Subcutaneous abdominal adipose tissue (tissue), 5 donors: ENCODE measurements at regions not wholly inside any gene's neighbourhood (a gene's known extent, or its start where the extent isn't known, plus 50 kb on each side); places are given as distances from the start of the nearest gene placed in this dataset.

ENCODE experiments used
- H3K27ac ChIP-seq: one replicate; pipeline ENCODE4 v1.7.0; 2013; ENCODE audit warnings: low read depth, mild to moderate bottlenecking, inconsistent platforms, low read length, moderate library complexity
- H3K27me3 ChIP-seq, 5 donors: one replicate each; pipeline ENCODE4 v1.7.0; 2013; ENCODE audit warnings: low read length in 5 of 5, inconsistent platforms in 1 of 5; ENCODE audit not compliant: control insufficient read depth in 5 of 5, insufficient read depth in 4 of 5
- H3K36me3 ChIP-seq, 5 donors: one replicate each; pipeline ENCODE4 v1.7.0; 2013; ENCODE audit warnings: low read length in 5 of 5; ENCODE audit not compliant: control insufficient read depth in 5 of 5, insufficient read depth in 5 of 5
- H3K4me1 ChIP-seq, 5 donors: one replicate each; pipeline ENCODE4 v1.7.0; 2013; ENCODE audit warnings: low read length in 5 of 5, mild to moderate bottlenecking in 3 of 5, moderate library complexity in 1 of 5; ENCODE audit not compliant: control insufficient read depth in 5 of 5, insufficient read depth in 5 of 5
- H3K4me3 ChIP-seq, 5 donors: one replicate each; pipeline ENCODE4 v1.7.0; 2013; ENCODE audit warnings: low read length in 5 of 5, low read depth in 1 of 5
- H3K9ac ChIP-seq, 5 donors: one replicate each; pipeline ENCODE4 v1.7.0; 2013; ENCODE audit warnings: low read length in 5 of 5, mild to moderate bottlenecking in 4 of 5, moderate library complexity in 3 of 5
- H3K9me3 ChIP-seq, 5 donors: one replicate each; pipeline ENCODE4 v1.7.0; 2013; ENCODE audit warnings: low read length in 5 of 5; ENCODE audit not compliant: control insufficient read depth in 5 of 5
- donor health status: healthy.
- donor health status: healthy.
- donor health status: healthy.
- donor health status: healthy.
- donor health status: healthy.

GRCh38 chr6:137683916-137684315, 183.1 kb upstream of the TNFAIP3 start:
- Histone ChIP-seq H3K4me3 (no peak overlapping the region), H3K27ac (no peak overlapping the region), H3K4me1 (no peaks in the 10 kb centered on the region), H3K36me3 (no peaks in the 10 kb centered on the region), H3K9me3 (no peaks in the 10 kb centered on the region), H3K27me3 (no peaks in the 10 kb centered on the region), H3K9ac (no peak overlapping the region)

- H3K27ac ChIP-seq, result no peak overlapping the region
- no peak overlapping the region for H3K4me3 ChIP-seq
- no peaks in the 10 kb centered on the region for H3K36me3 ChIP-seq
- no peaks in the 10 kb centered on the region for H3K9me3 ChIP-seq
- no peaks in the 10 kb centered on the region for H3K4me1 ChIP-seq
- H3K27me3 ChIP-seq, result no peaks in the 10 kb centered on the region
- no peak overlapping the region for H3K9ac ChIP-seq
These were observed 181.2 kb upstream of the TNFAIP3 start for GRCh38 chr6:137685798-137686375.

- Histone ChIP-seq H3K27me3 (no peaks in the 10 kb centered on the region), H3K4me1 (no peaks in the 10 kb centered on the region), H3K27ac (no peak overlapping the region), H3K9me3 (no peaks in the 10 kb centered on the region), H3K9ac (no peak overlapping the region), H3K36me3 (no peaks in the 10 kb centered on the region), H3K4me3 (no peak overlapping the region)
These were observed 179.2 kb upstream of the TNFAIP3 start for GRCh38 chr6:137687818-137688217.

GRCh38 chr6:137688230-137688971, 178.7 kb upstream of the TNFAIP3 start:
- H3K27ac ChIP-seq, result no peak overlapping the region
- H3K9ac ChIP-seq, result no peak overlapping the region
- no peaks in the 10 kb centered on the region for H3K27me3 ChIP-seq
- H3K9me3 ChIP-seq, result no peaks in the 10 kb centered on the region
- H3K36me3 ChIP-seq, result no peaks in the 10 kb centered on the region
- no peak overlapping the region for H3K4me3 ChIP-seq
- H3K4me1 ChIP-seq, result no peaks in the 10 kb centered on the region

- H3K4me3 ChIP-seq, result no peak overlapping the region
- H3K9me3 ChIP-seq, result no peaks in the 10 kb centered on the region
- H3K27ac ChIP-seq, result no peak overlapping the region
- no peaks in the 10 kb centered on the region for H3K36me3 ChIP-seq
- no peak overlapping the region for H3K9ac ChIP-seq
- no peaks in the 10 kb centered on the region for H3K4me1 ChIP-seq
- no peaks in the 10 kb centered on the region for H3K27me3 ChIP-seq
These were observed 177.7 kb upstream of the TNFAIP3 start for GRCh38 chr6:137689377-137689776.

- H3K4me3 ChIP-seq, result no peak overlapping the region
- no peaks in the 10 kb centered on the region for H3K4me1 ChIP-seq
- no peaks in the 10 kb centered on the region for H3K27me3 ChIP-seq
- H3K27ac ChIP-seq, result no peak overlapping the region
- H3K9me3 ChIP-seq, result no peaks in the 10 kb centered on the region
- H3K36me3 ChIP-seq, result no peaks in the 10 kb centered on the region
- no peak overlapping the region for H3K9ac ChIP-seq
These were observed 177.0 kb upstream of the TNFAIP3 start for GRCh38 chr6:137690034-137690433.

GRCh38 chr6:137690721-137691120, 176.3 kb upstream of the TNFAIP3 start:
- H3K9me3 ChIP-seq, result no peaks in the 10 kb centered on the region
- H3K9ac ChIP-seq, result no peak overlapping the region
- H3K27ac ChIP-seq, result no peak overlapping the region
- H3K4me1 ChIP-seq, result no peaks in the 10 kb centered on the region
- H3K36me3 ChIP-seq, result no peaks in the 10 kb centered on the region
- no peaks in the 10 kb centered on the region for H3K27me3 ChIP-seq
- no peak overlapping the region for H3K4me3 ChIP-seq

GRCh38 chr6:137692308-137692707, 174.8 kb upstream of the TNFAIP3 start:
- Histone ChIP-seq H3K27me3 (no peaks in the 10 kb centered on the region), H3K4me1 (peaks cover 0 to 2% (median 0%) of the 10 kb centered on the region in 5 donors), H3K4me3 (no peak overlapping the region), H3K9ac (no peak overlapping the region), H3K27ac (no peak overlapping the region), H3K9me3 (no peaks in the 10 kb centered on the region), H3K36me3 (no peaks in the 10 kb centered on the region)

GRCh38 chr6:137692806-137693205, 174.3 kb upstream of the TNFAIP3 start:
- H3K9ac ChIP-seq, result no peak overlapping the region
- no peaks in the 10 kb centered on the region for H3K36me3 ChIP-seq
- no peak overlapping the region for H3K27ac ChIP-seq
- peaks cover 0 to 6% (median 0%) of the 10 kb centered on the region in 5 donors for H3K4me1 ChIP-seq
- no peaks in the 10 kb centered on the region for H3K27me3 ChIP-seq
- no peak overlapping the region for H3K4me3 ChIP-seq
- no peaks in the 10 kb centered on the region for H3K9me3 ChIP-seq

- no peaks in the 10 kb centered on the region for H3K27me3 ChIP-seq
- no peak overlapping the region for H3K27ac ChIP-seq
- H3K4me3 ChIP-seq, result no peak overlapping the region
- no peak overlapping the region for H3K9ac ChIP-seq
- H3K9me3 ChIP-seq, result no peaks in the 10 kb centered on the region
- H3K36me3 ChIP-seq, result no peaks in the 10 kb centered on the region
- H3K4me1 ChIP-seq, result peaks cover 0 to 6% (median 0%) of the 10 kb centered on the region in 5 donors
These were observed 173.3 kb upstream of the TNFAIP3 start for GRCh38 chr6:137693711-137694110.
